ENCODE measurements at regions not wholly inside any gene's neighbourhood (a gene's known extent, or its start where the extent isn't known, plus 50 kb on each side); places are given as distances from the start of the nearest gene placed in this dataset.
"Not testable (repeated sequence)": the region's sequence is repeated elsewhere in the genome, so short reads cannot be mapped to it uniquely, and the experiment has no call there.

DNA sequence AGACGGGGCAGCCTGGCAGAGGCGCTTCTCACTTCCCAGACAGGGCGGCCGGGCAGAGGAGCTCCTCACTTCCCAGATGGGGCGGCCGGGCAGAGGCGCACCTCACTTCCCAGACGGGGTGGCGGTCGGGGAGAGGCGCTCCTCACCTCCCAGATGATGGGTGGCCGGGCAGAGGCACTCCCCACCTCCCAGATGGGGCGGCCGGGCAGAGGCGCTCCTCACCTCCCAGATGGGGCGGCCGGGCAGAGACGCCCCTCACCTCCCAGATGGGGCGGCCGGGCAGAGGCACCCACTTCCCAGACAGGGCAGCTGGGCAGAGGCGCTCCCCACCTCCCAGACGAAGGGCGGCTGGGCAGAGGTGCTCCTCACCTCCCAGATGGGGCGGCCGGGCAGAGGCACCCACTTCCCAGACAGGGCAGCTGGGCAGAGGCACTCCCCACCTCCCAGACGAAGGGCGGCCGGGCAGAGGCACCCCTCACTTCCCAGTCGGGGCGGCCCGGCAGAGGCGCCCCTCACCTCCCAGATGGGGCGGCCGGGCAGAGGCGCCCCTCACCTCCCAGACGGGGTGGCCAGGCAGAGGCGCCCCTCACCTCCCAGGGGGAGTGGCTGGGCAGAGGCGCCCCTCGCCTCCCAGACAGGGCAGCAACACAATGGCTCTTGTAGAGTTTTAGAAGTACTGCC, 258.8 kb downstream of the HAPSTR1 start:
- not testable (repeated sequence) for H3K4me1 ChIP-seq (ENCODE audit: control insufficient read depth in 5 of 5, insufficient read depth in 5 of 5, low read length in 5 of 5); H3K27ac ChIP-seq (ENCODE audit: low read depth in 1 of 2, low read length in 1 of 2); DNase-seq; H3K9ac ChIP-seq (ENCODE audit: insufficient read depth in 1 of 2, low read length in 2 of 2); H3K27me3 ChIP-seq (ENCODE audit: control insufficient read depth in 3 of 3, insufficient read depth in 3 of 3, low read length in 2 of 3); ATAC-seq (ENCODE audit: insufficient read depth, low FRiP score); H3K36me3 ChIP-seq (ENCODE audit: control insufficient read depth in 4 of 4, insufficient read depth in 4 of 4, low read length in 4 of 4); H3K4me3 ChIP-seq; H3K9me3 ChIP-seq (ENCODE audit: control insufficient read depth in 4 of 4, insufficient read depth in 3 of 4, low read length in 3 of 4)
- WGBS, 2 donors = 96 to 97% methylated on average over 39 of the region's 39 CpGs

DNA sequence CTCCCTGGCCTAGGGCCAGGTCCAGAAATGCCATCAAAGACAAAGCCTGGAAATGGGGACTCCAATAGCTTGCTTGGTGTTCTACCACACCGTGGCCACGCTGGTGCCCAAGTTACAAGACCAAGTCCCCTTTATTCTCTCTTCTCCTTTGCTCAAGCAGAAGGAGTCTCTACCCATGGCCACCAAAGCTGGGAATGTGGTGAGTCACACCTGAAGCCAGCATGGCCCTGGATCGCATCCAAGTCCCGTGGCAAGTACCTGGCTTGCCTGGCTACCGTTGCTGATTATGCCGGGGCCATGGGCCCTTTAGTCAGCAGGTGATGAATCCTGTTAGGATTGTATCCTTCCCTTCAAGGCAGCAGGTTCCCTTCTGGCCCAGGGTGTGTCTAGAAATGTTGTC, 260.0 kb downstream of the HAPSTR1 start:
- WGBS, 2 donors = 92 to 95% methylated on average over 6 of the region's 6 CpGs
- ATAC-seq (ENCODE audit: insufficient read depth, low FRiP score) (no peak), DNase-seq (no peak)
- TF ChIP-seq CTCF (IDR thresholded peaks at IDR 0.05; ENCODE audit: control extremely low read depth, extremely low read depth) = no peak
- Histone ChIP-seq H3K4me3 (no peak overlapping the region), H3K9me3 (ENCODE audit: control insufficient read depth in 4 of 4, insufficient read depth in 3 of 4, low read length in 3 of 4) (peaks cover 1 to 6% (median 4%) of the 10 kb centered on the region in 4 donors), H3K4me1 (ENCODE audit: control insufficient read depth in 5 of 5, insufficient read depth in 5 of 5, low read length in 5 of 5) (no peaks in the 10 kb centered on the region), H3K36me3 (ENCODE audit: control insufficient read depth in 4 of 4, insufficient read depth in 4 of 4, low read length in 4 of 4) (no peaks in the 10 kb centered on the region), H3K27ac (ENCODE audit: low read depth in 1 of 2, low read length in 1 of 2) (no peak overlapping the region), H3K27me3 (ENCODE audit: control insufficient read depth in 3 of 3, insufficient read depth in 3 of 3, low read length in 2 of 3) (no peaks in the 10 kb centered on the region), H3K9ac (ENCODE audit: insufficient read depth in 1 of 2, low read length in 2 of 2) (no peak overlapping the region)

DNA sequence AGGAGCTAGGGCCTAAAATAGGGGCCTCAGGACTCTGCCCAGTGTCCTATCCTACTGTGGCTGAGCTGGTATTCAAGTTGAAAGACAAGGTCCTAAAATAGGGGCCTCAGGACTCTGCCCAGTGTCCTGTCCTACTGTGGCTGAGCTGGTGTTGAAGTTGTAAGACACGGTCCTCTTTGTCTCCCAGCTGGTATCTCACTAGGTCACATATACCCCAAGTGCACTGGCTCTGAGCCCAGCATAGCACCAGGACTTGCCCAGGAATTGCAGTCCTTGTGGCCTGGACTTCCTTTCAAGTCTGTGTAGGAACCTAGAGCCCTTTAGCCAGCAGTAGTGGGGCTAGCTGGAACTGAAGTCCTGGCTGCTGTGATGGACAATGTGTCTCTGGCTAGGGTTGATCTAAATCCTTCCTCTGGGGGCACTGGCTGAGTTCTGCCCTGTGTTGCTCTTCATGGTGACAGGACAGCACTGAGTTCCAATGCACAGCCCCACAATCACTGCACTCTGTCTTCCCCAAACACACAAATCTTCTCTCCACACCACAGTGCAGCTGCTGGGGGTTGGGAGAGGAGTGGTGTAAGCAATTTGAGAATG, 260.5 kb downstream of the HAPSTR1 start:
- WGBS, 2 donors = 88 to 95% methylated on average over 1 of the region's 1 CpG
- Histone ChIP-seq H3K27me3 (ENCODE audit: control insufficient read depth in 3 of 3, insufficient read depth in 3 of 3, low read length in 2 of 3) (no peaks in the 10 kb centered on the region), H3K4me1 (ENCODE audit: control insufficient read depth in 5 of 5, insufficient read depth in 5 of 5, low read length in 5 of 5) (no peaks in the 10 kb centered on the region), H3K36me3 (ENCODE audit: control insufficient read depth in 4 of 4, insufficient read depth in 4 of 4, low read length in 4 of 4) (no peaks in the 10 kb centered on the region), H3K4me3 (no peak overlapping the region), H3K9me3 (ENCODE audit: control insufficient read depth in 4 of 4, insufficient read depth in 3 of 4, low read length in 3 of 4) (peaks cover 1 to 6% (median 4%) of the 10 kb centered on the region in 4 donors), H3K9ac (ENCODE audit: insufficient read depth in 1 of 2, low read length in 2 of 2) (no peak overlapping the region), H3K27ac (ENCODE audit: low read depth in 1 of 2, low read length in 1 of 2) (no peak overlapping the region)
- no peak for TF ChIP-seq CTCF (IDR thresholded peaks at IDR 0.05; ENCODE audit: control extremely low read depth, extremely low read depth)
- ATAC-seq (ENCODE audit: insufficient read depth, low FRiP score) = no peak
- no peak for DNase-seq

DNA sequence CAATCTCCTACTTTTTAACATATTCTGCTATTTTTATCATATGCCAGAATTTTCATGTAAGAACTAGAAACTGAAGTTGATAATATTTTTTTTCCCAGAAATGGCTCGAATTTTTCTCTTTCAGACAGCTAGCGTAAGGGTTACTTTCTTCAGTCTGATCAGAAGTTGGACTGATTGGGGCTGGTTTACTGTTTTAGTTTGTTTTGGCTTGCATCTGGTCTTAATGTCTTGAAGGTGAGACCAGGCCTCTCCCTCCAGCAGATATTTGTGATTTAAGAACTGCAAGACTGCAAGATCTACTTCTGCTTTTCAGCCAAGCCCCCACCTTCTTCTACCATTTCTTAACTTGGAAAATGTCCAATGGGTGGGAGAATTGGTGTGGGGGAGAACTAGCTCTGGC, 266.4 kb downstream of the HAPSTR1 start:
- Histone ChIP-seq H3K9ac (ENCODE audit: insufficient read depth in 1 of 2, low read length in 2 of 2) (no peak overlapping the region), H3K9me3 (ENCODE audit: control insufficient read depth in 4 of 4, insufficient read depth in 3 of 4, low read length in 3 of 4) (peaks cover 0 to 3% (median 0%) of the 10 kb centered on the region in 4 donors), H3K27ac (ENCODE audit: low read depth in 1 of 2, low read length in 1 of 2) (no peak overlapping the region), H3K4me3 (no peak overlapping the region), H3K27me3 (ENCODE audit: control insufficient read depth in 3 of 3, insufficient read depth in 3 of 3, low read length in 2 of 3) (no peaks in the 10 kb centered on the region), H3K4me1 (ENCODE audit: control insufficient read depth in 5 of 5, insufficient read depth in 5 of 5, low read length in 5 of 5) (no peaks in the 10 kb centered on the region), H3K36me3 (ENCODE audit: control insufficient read depth in 4 of 4, insufficient read depth in 4 of 4, low read length in 4 of 4) (no peaks in the 10 kb centered on the region)
- DNase-seq = no peak
- WGBS, 2 donors = 83 to 86% methylated on average over 2 of the region's 2 CpGs
- no peak for TF ChIP-seq CTCF (IDR thresholded peaks at IDR 0.05; ENCODE audit: control extremely low read depth, extremely low read depth)
- no peak for ATAC-seq (ENCODE audit: insufficient read depth, low FRiP score)
